Lower leg skin (tissue), 3 donors: ENCODE measurements at regions not wholly inside any gene's neighbourhood (a gene's known extent, or its start where the extent isn't known, plus 50 kb on each side); places are given as distances from the start of the nearest gene placed in this dataset.

Experiments used
- POLR2A ChIP-seq, 2 donors: fragments of 450-650 bp; IDR thresholded peaks; one replicate each; pipeline ENCODE4 v1.6.1; 2016 to 2017; ENCODE audit warnings: antibody characterized with exemption in 2 of 2, mild to moderate bottlenecking in 1 of 2, moderate library complexity in 1 of 2
- TF ChIP-seq, protein P1 (sequence below), 3 donors: fragments of 450-650 bp; IDR thresholded peaks; one replicate each; pipeline ENCODE4 v1.5.1; 2016; ENCODE audit warnings: antibody characterized with exemption in 3 of 3, mild to moderate bottlenecking in 3 of 3, moderate library complexity in 2 of 3

DNA sequence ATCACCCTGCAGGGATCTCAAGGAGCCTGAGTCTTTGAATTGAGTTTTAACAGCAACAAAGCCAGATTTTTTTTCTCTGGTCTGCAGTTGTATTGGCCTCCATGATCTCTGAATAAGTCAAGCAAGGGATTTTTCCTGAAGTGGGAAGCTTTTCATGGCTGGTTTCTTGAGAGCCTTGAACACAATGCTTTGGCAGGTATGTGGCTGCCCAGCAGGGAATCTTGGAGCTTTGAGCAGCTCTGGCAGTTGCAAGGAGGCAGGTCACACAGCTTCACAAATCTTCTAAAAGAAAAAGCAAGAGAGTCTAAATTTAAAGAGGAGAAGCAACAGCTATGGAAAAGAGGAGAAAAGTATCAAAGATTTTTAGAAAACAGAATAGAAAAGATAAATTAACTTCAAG is 60.1 kb downstream of the RPS29 start:
- TF ChIP-seq, protein P1, sequence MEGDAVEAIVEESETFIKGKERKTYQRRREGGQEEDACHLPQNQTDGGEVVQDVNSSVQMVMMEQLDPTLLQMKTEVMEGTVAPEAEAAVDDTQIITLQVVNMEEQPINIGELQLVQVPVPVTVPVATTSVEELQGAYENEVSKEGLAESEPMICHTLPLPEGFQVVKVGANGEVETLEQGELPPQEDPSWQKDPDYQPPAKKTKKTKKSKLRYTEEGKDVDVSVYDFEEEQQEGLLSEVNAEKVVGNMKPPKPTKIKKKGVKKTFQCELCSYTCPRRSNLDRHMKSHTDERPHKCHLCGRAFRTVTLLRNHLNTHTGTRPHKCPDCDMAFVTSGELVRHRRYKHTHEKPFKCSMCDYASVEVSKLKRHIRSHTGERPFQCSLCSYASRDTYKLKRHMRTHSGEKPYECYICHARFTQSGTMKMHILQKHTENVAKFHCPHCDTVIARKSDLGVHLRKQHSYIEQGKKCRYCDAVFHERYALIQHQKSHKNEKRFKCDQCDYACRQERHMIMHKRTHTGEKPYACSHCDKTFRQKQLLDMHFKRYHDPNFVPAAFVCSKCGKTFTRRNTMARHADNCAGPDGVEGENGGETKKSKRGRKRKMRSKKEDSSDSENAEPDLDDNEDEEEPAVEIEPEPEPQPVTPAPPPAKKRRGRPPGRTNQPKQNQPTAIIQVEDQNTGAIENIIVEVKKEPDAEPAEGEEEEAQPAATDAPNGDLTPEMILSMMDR (IDR thresholded peaks at IDR 0.05), result no peak
- TF ChIP-seq POLR2A (IDR thresholded peaks at IDR 0.05), result no peak
